ENCODE measurements at regions not wholly inside any gene's neighbourhood (a gene's known extent, or its start where the extent isn't known, plus 50 kb on each side); places are given as distances from the start of the nearest gene placed in this dataset.

DNA sequence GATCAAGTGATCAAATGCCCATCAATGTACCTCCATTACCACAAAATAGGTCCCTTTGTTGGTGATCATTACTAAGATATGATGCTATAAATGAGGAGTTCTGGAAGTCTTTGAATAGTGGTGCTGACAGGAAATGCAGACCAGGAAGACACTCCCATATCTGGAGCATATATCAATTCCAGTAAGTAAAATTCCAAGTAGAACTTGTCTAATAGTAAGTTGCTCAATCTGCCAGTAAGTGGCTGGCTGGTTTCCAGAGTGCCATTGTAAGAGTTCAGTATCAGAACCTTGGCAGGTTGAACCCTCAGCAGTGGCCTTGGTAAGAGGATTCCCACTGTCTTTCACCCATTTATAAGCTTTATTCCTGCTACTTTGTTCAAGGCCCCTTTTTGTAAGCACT, 379.9 kb upstream of the RBMS3 start:
- Mint-ChIP-seq H3K27ac (no peak overlapping the region), H3K4me3 (no peak overlapping the region), H3K9me3 (peaks cover 10% of the 10 kb centered on the region), H3K4me1 (no peaks in the 10 kb centered on the region), H3K36me3 (ENCODE audit: low read depth) (no peaks in the 10 kb centered on the region), H3K27me3 (peaks cover 3% of the 10 kb centered on the region)
- ATAC-seq (no peak), DNase-seq (no peak)

DNA sequence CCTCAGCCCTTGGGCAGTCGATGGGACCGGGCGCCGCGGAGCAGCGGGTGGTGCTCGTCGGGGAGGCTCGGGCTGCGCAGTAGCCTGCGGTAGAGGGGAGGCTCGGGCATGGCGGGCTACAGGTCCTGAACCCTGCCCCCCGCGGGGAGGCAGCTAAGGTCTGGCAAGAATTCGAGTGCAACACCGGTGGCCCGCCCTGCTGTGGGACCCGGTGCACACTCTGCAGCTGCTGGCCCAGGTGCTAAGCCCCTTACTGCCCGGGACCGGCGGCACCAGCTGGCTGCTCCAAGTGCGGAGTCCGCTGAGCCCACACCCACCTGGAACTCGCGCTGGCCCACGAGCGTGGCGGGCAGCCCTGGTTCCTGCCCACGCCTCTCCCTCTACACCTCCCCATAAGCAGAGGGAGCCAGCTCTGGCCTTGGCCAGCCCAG, 377.7 kb upstream of the RBMS3 start:
- Mint-ChIP-seq H3K4me1 (no peaks in the 10 kb centered on the region), H3K9me3 (peaks cover 10% of the 10 kb centered on the region), H3K4me3 (no peak overlapping the region), H3K27me3 (peaks cover 3% of the 10 kb centered on the region), H3K36me3 (ENCODE audit: low read depth) (no peaks in the 10 kb centered on the region), H3K27ac (no peak overlapping the region)
- no peak for ATAC-seq
- no peak for DNase-seq

DNA sequence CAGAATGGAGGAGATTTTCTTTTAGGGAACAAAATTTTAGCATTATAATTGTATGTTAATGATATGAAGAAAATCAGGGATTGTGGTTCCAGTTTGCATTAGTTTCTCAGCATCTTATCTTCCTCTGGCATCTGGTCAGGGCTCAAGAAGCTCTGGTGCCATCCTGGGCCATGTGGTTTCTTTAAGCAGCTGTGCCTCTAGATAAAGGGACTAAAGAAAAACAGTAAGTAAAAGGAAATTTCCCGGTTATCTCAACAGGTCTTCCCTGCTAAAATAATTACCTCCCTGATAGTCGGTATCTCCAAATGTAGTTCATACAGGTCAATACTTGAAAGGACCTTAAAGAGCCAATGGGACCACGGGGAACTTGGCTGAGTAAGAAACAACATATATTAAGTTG, 375.1 kb upstream of the RBMS3 start:
- peaks cover 5% of the 10 kb centered on the region for H3K9me3 Mint-ChIP-seq
- H3K4me1 Mint-ChIP-seq: no peaks in the 10 kb centered on the region
- H3K27me3 Mint-ChIP-seq: no peaks in the 10 kb centered on the region
- H3K27ac Mint-ChIP-seq: no peak overlapping the region
- H3K36me3 Mint-ChIP-seq (ENCODE audit: low read depth): no peaks in the 10 kb centered on the region
- ATAC-seq: no peak
- DNase-seq: no peak
- H3K4me3 Mint-ChIP-seq: no peak overlapping the region

DNA sequence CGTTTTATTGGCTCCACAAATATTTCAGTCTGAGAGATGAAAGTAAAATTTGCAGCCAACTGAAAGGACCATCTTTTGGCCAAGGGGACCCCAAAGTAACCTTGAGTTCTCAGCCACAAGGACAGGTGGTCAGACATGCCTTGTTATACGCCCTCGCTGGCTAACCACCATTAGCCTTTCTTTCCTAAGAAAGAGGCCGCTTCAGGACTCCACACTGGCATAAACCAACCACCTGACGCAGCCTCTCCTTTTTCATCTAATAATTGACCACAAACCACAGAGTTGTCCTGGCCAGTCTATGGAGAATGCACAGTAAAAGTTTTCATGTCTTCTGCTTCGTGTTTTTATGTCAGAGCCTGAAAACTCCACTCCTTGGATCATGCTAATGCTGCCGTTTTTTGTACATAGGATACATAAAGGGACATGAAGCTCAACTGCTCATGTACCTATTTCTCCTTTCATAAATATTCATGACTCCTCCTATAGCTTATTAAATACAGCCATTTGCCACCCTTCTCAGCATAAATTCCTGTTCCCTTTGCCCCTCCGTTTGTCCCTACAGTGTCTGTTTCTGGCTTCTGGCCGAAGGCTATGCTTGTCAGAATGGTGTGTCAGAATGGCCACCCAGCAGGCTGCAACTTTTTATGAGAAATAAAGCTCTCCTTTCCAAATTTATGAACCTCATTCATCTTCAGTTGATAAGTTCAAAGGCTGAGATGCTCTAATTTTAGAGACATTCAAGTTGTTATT, 374.1 kb upstream of the RBMS3 start:
- Mint-ChIP-seq H3K4me3 (no peak overlapping the region), H3K27ac (no peak overlapping the region), H3K27me3 (no peaks in the 10 kb centered on the region), H3K9me3 (peaks cover 5% of the 10 kb centered on the region), H3K4me1 (no peaks in the 10 kb centered on the region), H3K36me3 (ENCODE audit: low read depth) (no peaks in the 10 kb centered on the region)
- ATAC-seq (no peak), DNase-seq (no peak)

DNA sequence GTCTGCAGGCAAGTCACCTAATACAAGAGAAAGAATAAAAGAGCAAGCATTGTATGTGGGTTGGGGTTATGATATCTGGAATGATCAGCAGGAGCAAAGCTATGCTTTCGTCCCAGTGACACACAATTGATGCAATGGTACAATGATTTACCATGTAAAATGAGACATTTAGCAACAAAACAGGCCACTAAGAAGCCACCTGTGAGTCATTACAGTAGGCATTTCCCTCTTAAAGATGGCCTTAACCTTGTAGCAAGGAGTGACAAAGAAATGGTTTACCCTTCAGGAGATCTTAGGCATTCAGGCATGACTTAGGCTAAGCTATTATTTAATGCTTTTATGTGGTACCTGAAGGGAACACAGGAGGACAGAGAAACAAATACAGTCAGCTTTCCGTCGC, 373.3 kb upstream of the RBMS3 start:
- ATAC-seq (no peak), DNase-seq (no peak)
- H3K27ac Mint-ChIP-seq: no peak overlapping the region
- H3K27me3 Mint-ChIP-seq: no peaks in the 10 kb centered on the region
- H3K4me3 Mint-ChIP-seq: no peak overlapping the region
- H3K36me3 Mint-ChIP-seq (ENCODE audit: low read depth): no peaks in the 10 kb centered on the region
- no peaks in the 10 kb centered on the region for H3K9me3 Mint-ChIP-seq
- H3K4me1 Mint-ChIP-seq: no peaks in the 10 kb centered on the region

DNA sequence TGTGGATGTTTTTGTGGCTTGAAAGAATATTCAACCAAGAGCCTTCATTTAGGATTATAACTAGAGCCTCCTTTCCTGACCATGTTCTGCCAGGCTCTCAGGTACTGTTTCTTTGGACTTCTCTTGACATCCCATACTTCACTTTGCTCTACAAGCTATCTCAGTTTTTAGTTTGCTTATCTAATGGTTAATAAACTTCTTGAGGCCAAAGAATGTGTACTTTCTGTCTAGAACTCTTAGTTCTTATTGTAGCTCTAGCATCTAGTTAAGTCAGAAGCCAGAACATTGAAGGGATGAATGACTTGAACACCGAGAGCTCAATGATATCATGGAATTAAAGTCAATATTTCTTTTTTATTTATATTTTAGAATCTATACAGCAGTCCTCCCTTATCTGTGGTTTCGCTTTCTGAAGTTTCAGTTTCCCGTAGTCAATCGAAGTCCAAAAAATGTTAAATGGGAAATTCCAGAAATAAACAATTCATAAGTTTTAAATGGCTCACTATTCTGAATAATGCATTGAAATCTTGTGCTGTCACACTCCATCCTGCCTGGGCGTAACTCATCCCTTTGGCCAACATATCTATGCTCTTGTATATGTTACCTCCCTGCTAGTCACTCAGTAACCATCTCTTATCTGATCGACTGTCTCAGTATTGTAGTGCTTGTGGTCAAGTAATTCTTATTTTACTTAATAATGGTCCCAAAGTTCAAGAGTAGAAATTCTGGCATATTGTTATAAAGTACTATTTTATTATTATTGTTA, 368.6 kb upstream of the RBMS3 start:
- Mint-ChIP-seq H3K27me3 (peaks cover 7% of the 10 kb centered on the region), H3K4me1 (peaks cover 13% of the 10 kb centered on the region), H3K9me3 (no peaks in the 10 kb centered on the region), H3K36me3 (ENCODE audit: low read depth) (no peaks in the 10 kb centered on the region), H3K27ac (no peak overlapping the region), H3K4me3 (no peak overlapping the region)
- ATAC-seq (no peak), DNase-seq (no peak)

DNA sequence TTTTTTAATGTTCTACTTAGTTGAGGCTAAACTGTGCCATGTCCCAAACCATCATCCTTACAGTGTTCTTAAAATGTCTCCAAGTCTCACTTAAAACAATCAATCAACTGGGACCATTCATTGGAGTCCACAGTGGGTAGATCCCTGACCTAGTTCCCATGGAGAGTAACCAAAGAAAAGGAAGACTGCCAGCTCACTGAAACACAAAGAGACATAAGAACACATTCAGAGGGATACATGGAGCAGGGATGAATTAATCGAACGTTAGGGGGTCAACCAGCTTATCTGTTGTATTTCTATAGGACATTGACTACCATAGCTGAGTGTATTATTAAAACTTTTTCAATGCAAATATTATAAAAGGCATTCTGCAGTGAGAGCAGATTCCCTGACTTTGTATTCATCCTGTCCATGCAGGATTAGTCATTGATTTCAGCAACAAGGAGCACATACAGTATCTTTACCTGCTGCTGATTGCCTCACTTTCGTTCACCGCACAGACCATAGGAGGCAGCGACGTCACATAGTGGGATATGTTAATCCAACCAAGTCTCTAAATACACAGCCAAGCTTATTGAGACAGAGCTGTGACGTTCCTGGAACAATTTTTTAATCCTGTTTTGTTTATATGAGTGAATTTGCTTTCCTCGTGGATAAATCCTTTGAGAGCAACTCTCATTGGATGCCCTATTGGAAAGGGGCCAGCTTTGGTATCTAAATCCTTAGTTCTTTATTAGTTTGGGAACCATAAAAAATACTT, 364.9 kb upstream of the RBMS3 start:
- H3K9me3 Mint-ChIP-seq: no peaks in the 10 kb centered on the region
- no peaks in the 10 kb centered on the region for H3K36me3 Mint-ChIP-seq (ENCODE audit: low read depth)
- H3K27ac Mint-ChIP-seq: no peak overlapping the region
- peaks cover 10% of the 10 kb centered on the region for H3K27me3 Mint-ChIP-seq
- DNase-seq (peak; percentile 6), ATAC-seq (peak; percentile 49)
- peaks cover 18% of the 10 kb centered on the region for H3K4me1 Mint-ChIP-seq
- H3K4me3 Mint-ChIP-seq: no peak overlapping the region

DNA sequence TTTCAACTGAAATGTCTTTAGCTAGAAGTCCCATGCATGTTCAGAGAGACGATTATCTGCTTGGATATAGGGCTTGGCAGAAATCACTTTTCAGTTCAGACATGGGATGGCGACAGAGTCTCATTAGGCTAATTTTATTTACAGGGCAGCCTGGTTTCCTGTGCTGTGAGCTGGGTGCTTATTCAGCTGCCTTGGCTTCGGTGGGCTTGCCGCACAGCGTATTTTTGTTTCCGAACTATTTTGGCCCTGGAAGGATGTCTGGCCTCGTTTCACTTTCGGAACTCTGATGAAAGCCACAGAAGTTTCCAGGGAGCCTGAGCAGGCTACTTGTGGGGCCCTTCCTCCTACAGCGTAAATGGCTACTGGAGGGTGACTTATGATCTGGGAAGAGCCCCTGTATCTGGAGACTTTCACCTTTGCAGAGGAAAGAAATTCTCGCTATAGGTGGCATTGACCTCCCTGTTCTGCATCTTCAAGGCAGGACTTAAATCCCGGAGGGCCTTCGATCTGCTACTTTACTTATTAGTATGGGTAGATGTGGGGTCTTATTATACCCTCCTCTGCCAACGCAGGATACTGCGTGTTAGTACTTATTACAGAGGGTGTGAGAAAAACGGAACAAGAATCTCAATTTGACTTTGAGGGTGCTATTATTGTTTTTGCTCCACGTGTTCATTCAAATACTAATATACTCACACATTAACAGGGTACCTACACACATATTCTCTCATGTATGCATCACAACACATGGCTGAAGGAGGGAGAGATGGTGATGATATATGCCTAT, 364.0 kb upstream of the RBMS3 start:
- Mint-ChIP-seq H3K4me3 (no peak overlapping the region), H3K27me3 (peaks cover 10% of the 10 kb centered on the region), H3K9me3 (no peaks in the 10 kb centered on the region), H3K36me3 (ENCODE audit: low read depth) (no peaks in the 10 kb centered on the region), H3K27ac (no peak overlapping the region), H3K4me1 (peaks cover 18% of the 10 kb centered on the region)
- peak; percentile 12 for DNase-seq
- peak; percentile 85 for ATAC-seq

DNA sequence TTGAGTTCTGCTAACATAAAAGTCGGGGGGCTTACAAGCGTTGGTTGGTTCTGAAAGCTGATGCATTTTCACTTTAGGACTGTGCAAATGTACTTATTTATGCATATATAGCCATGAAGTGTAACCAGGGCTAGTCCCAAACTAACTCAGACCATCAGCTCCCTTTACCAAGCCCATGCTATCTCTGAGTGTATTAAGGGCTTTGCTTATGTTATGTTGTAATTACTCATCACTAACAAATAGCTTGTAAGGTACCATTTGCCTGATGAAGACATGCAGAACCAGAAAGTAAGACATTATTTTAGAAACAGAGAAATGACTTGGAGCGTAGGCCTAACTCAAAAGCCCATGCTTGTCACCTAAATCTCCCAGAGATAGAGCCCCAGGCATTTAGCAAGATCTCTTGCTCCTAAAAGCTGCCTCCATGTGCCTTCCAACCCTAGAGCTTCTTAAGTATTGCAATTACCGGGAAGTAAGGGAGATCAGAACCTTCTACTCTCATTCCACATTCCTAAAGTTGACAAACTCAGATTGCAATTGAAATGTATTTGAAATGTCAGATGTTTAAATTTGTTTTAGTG, 362.9 kb upstream of the RBMS3 start:
- Mint-ChIP-seq H3K9me3 (no peaks in the 10 kb centered on the region), H3K4me3 (no peak overlapping the region), H3K4me1 (peaks cover 18% of the 10 kb centered on the region), H3K27ac (no peak overlapping the region), H3K27me3 (peaks cover 10% of the 10 kb centered on the region), H3K36me3 (ENCODE audit: low read depth) (no peaks in the 10 kb centered on the region)
- ATAC-seq: no peak
- no peak for DNase-seq

DNA sequence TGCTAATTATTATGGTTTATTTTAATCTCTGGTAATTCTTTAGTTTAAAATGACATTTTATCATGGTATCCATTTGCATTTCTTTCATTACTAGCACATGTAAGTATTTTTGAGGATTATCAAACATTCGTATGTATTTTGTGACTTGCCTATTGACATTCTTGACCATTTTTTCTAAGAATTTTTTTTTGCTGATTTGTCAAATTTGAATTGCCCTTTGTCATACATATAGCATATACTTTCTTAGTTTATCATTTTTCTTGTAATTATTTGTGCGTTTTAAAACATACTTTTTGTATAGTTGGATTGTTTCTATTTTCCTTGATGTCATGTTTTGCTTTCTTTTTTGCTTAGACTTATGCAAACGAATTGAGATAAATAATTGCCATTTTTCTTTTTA, 358.5 kb upstream of the RBMS3 start:
- peaks cover 4% of the 10 kb centered on the region for H3K4me1 Mint-ChIP-seq
- DNase-seq (no peak), ATAC-seq (no peak)
- H3K36me3 Mint-ChIP-seq (ENCODE audit: low read depth): no peaks in the 10 kb centered on the region
- H3K4me3 Mint-ChIP-seq: no peak overlapping the region
- H3K27ac Mint-ChIP-seq: no peak overlapping the region
- H3K9me3 Mint-ChIP-seq: no peaks in the 10 kb centered on the region
- peaks cover 2% of the 10 kb centered on the region for H3K27me3 Mint-ChIP-seq

DNA sequence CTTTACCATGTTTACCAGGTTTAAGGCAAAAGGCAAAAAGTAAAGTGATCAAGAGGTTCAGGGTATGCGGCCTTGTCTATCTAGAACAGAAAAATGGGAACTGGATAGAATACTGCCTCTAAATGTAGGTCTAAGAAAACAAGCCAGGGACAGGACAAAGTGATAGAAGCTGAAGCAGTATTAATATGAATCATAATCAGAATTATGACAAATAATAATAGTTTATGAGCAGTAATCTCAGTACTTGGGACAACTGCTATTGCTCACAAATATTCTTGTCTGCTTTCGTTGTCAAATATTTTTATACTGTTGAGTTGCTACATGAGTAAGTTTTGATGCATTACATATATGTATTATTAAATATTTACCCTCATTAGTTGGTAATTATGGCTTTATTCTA, 356.9 kb upstream of the RBMS3 start:
- Mint-ChIP-seq H3K9me3 (no peaks in the 10 kb centered on the region), H3K27ac (no peak overlapping the region), H3K27me3 (peaks cover 2% of the 10 kb centered on the region), H3K4me1 (no peaks in the 10 kb centered on the region), H3K36me3 (ENCODE audit: low read depth) (no peaks in the 10 kb centered on the region), H3K4me3 (no peak overlapping the region)
- ATAC-seq (no peak), DNase-seq (no peak)

DNA sequence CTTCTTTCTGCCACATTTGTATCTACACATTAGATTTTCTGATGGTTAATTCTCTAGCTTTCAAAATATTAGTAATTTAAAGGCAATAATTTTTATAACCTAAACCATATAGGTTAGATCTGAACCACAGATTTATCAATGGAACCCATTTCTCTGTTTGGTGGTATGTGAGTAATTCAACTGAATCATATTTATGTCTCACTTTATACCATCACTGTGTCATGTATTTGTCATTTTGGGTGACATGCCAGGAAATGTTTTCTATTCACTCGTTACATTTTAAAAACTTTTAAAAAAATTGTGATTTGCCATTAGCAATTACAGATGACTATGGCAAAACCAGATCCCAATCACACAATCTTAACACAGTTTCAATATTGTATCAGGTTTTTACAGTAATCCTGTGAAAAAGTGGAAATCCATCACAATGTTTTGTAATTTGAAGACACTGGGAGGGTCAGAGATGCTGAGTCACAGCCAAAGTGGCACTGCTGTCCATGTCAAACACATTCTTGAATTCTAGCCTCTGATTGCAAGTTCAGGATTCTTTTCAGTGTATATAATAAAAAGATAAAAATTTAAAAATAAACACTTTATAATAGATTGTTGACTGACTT, 356.0 kb upstream of the RBMS3 start:
- Mint-ChIP-seq H3K27me3 (peaks cover 2% of the 10 kb centered on the region), H3K4me3 (no peak overlapping the region), H3K36me3 (ENCODE audit: low read depth) (no peaks in the 10 kb centered on the region), H3K27ac (no peak overlapping the region), H3K4me1 (no peaks in the 10 kb centered on the region), H3K9me3 (no peaks in the 10 kb centered on the region)
- DNase-seq: no peak
- ATAC-seq: no peak

DNA sequence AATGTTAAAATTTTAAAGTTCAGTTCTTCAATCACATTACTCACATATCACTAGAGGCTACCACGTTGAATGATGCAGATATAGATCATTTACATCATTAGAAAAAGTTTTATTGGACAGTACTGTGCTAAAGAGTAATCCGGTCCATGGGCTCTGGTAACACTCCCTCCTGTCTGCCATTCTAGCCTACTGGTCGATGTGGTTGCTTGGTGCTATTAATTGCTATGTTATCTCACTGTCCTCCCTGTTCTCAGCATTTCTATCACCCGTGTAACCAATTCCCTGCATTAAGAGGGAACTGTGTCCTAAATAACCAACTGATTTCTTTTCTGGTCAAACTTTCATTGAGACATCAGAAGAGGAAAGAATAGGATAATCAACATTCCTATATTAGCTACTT, 347.5 kb upstream of the RBMS3 start:
- H3K9me3 Mint-ChIP-seq: no peaks in the 10 kb centered on the region
- no peak for ATAC-seq
- peaks cover 19% of the 10 kb centered on the region for H3K4me1 Mint-ChIP-seq
- H3K27me3 Mint-ChIP-seq: no peaks in the 10 kb centered on the region
- H3K4me3 Mint-ChIP-seq: no peak overlapping the region
- H3K27ac Mint-ChIP-seq: no peak overlapping the region
- H3K36me3 Mint-ChIP-seq (ENCODE audit: low read depth): no peaks in the 10 kb centered on the region
- no peak for DNase-seq
